IMR-90 (cell line): ENCODE measurements at regions not wholly inside any gene's neighbourhood (a gene's known extent, or its start where the extent isn't known, plus 50 kb on each side); places are given as distances from the start of the nearest gene placed in this dataset.

Source experiments
- ATAC-seq: fragments of 200-7000 bp; cut with Tn5 transposase; 2 replicates; pipeline ENCODE4 v1.9.1; 2020; ENCODE audit warnings: low read depth, mild to moderate bottlenecking, moderate library complexity
- BruUV-seq: library from RNA; stranded (reverse); fragments of 400-500 nt; replicated peaks from 2 replicates; lab custom pipeline; 2021; lab: Mats Ljungman, UMichigan
- CTCF ChIA-PET: fragments of 300-600 bp; formaldehyde crosslinking; extraction: SDS; loops from one replicate; lab custom pipeline; 2021; ENCODE audit warnings: antibody characterized with exemption; lab: Yijun Ruan, JAX
- POLR2A ChIA-PET: fragments of 300-600 bp; sonication (Branson Sonifier 250); formaldehyde crosslinking; loops from one replicate; lab custom pipeline; 2022; ENCODE audit warnings: antibody characterized with exemption; ENCODE audit not compliant: unreplicated experiment; lab: Charles Lee
- DNase-seq: peaks from one replicate; pipeline ENCODE4 v3.0.0; 2013
- H2AFZ ChIP-seq: replicated peaks from 2 replicates; pipeline ENCODE3; 2013; ENCODE audit warnings: low read length, mild to moderate bottlenecking; ENCODE audit not compliant: poor library complexity
- H2AK5ac ChIP-seq: 2 replicates; pipeline ENCODE4 v1.6.1; 2013; ENCODE audit warnings: low read depth, low read length, inconsistent platforms
- H2AK9ac ChIP-seq: replicated peaks from 2 replicates; pipeline ENCODE3; 2013; ENCODE audit warnings: mild to moderate bottlenecking, low read depth, low read length, moderate library complexity; ENCODE audit not compliant: poor library complexity
- H2BK120ac ChIP-seq: 2 replicates; pipeline ENCODE4 v1.6.1; 2013; ENCODE audit warnings: low read depth, low read length, inconsistent platforms
- H2BK15ac ChIP-seq: 3 replicates; pipeline ENCODE4 v1.6.1; 2013; ENCODE audit warnings: low read depth, low read length, inconsistent platforms
- H2BK20ac ChIP-seq: 2 replicates; pipeline ENCODE4 v1.6.1; 2013; ENCODE audit warnings: low read depth, mild to moderate bottlenecking, inconsistent platforms, low read length, moderate library complexity
- H2BK5ac ChIP-seq: 2 replicates; pipeline ENCODE4 v1.6.1; 2013; ENCODE audit warnings: mild to moderate bottlenecking, low read depth, low read length, inconsistent platforms; ENCODE audit not compliant: poor library complexity, severe bottlenecking
- H3K14ac ChIP-seq: replicated peaks from 2 replicates; pipeline ENCODE4 v1.6.1; 2013; ENCODE audit warnings: low read depth, low read length, inconsistent platforms
- H3K18ac ChIP-seq: 2 replicates; pipeline ENCODE4 v1.6.1; 2013; ENCODE audit warnings: low read depth, low read length, control low read depth
- H3K23ac ChIP-seq: 2 replicates; pipeline ENCODE4 v1.6.1; 2013; ENCODE audit warnings: low read depth, low read length, inconsistent platforms
- H3K27ac ChIP-seq: 2 replicates; pipeline ENCODE4 v1.5.1; 2013; ENCODE audit warnings: mild to moderate bottlenecking, control low read depth, low read length; ENCODE audit not compliant: insufficient read depth
- H3K27me3 ChIP-seq: 2 replicates; pipeline ENCODE4 v1.6.1; 2013; ENCODE audit warnings: low read length; ENCODE audit not compliant: control insufficient read depth, insufficient read depth
- H3K36me3 ChIP-seq: 2 replicates; pipeline ENCODE4 v1.6.1; 2013; ENCODE audit warnings: low read length, mixed read lengths; ENCODE audit not compliant: control insufficient read depth, insufficient read depth
- H3K4ac ChIP-seq: 2 replicates; pipeline ENCODE4 v1.6.1; 2013; ENCODE audit warnings: low read depth, low read length, inconsistent platforms
- H3K4me1 ChIP-seq: 2 replicates; pipeline ENCODE4 v1.6.1; 2013; ENCODE audit warnings: low read length, mixed read lengths; ENCODE audit not compliant: control insufficient read depth, insufficient read depth
- H3K4me2 ChIP-seq: 2 replicates; pipeline ENCODE4 v1.6.1; 2013; ENCODE audit warnings: low read depth, mild to moderate bottlenecking, control low read depth, low read length, moderate library complexity
- H3K4me3 ChIP-seq: 2 replicates; pipeline ENCODE4 v1.5.1; 2013; ENCODE audit warnings: low read depth, mild to moderate bottlenecking, control low read depth, low read length, moderate library complexity; ENCODE audit not compliant: insufficient read depth
- H3K56ac ChIP-seq: 2 replicates; pipeline ENCODE4 v1.6.1; 2013; ENCODE audit warnings: low read length, inconsistent platforms; ENCODE audit not compliant: insufficient read depth; ENCODE audit errors: extremely low read depth
- H3K79me1 ChIP-seq, 2 experiments: 2 replicates each; pipeline ENCODE4 v1.6.1; 2013; ENCODE audit warnings: low read length in 2 of 2, inconsistent platforms in 1 of 2, low read depth in 1 of 2
- H3K9ac ChIP-seq: 2 replicates; pipeline ENCODE4 v1.6.1; 2013; ENCODE audit warnings: low read depth, low read length, control low read depth
- H3K9me1 ChIP-seq: 2 replicates; pipeline ENCODE4 v1.6.1; 2013; ENCODE audit warnings: low read length, inconsistent platforms; ENCODE audit not compliant: insufficient read depth
- H3K9me3 ChIP-seq: 2 replicates; pipeline ENCODE4 v1.6.1; 2013; ENCODE audit warnings: low read length; ENCODE audit not compliant: control insufficient read depth, insufficient read depth
- H4K20me1 ChIP-seq: 2 replicates; pipeline ENCODE4 v1.6.1; 2013; ENCODE audit warnings: low read length, inconsistent platforms; ENCODE audit not compliant: insufficient read depth
- H4K5ac ChIP-seq: 2 replicates; pipeline ENCODE4 v1.6.1; 2013; ENCODE audit warnings: mild to moderate bottlenecking, low read depth, low read length, control low read depth
- H4K8ac ChIP-seq, 2 experiments: 2 replicates each; pipeline ENCODE4 v1.6.1; 2013; ENCODE audit warnings: low read depth in 2 of 2, low read length in 2 of 2, control low read depth in 1 of 2, inconsistent platforms in 1 of 2
- H4K91ac ChIP-seq: 2 replicates; pipeline ENCODE4 v1.6.1; 2013; ENCODE audit warnings: low read depth, low read length, inconsistent platforms; ENCODE audit not compliant: insufficient read depth
- BHLHE40 ChIP-seq: fragments of 150-350 bp; IDR thresholded peaks from 2 replicates; pipeline ENCODE4 v1.6.1; 2016; ENCODE audit warnings: mild to moderate bottlenecking, low read depth, low read length
- CEBPB ChIP-seq: IDR thresholded peaks from 2 replicates; pipeline ENCODE4 v1.6.1; 2012; ENCODE audit warnings: low read depth, low read length, improper control_type of control experiment
- CHD1 ChIP-seq: IDR thresholded peaks from 2 replicates; pipeline ENCODE4 v1.6.1; 2012; ENCODE audit warnings: low read depth, low read length, improper control_type of control experiment
- FOS ChIP-seq: fragments of 150-350 bp; IDR thresholded peaks from 2 replicates; pipeline ENCODE4 v1.6.1; 2016; ENCODE audit warnings: low read depth, low read length
- NFE2L2 ChIP-seq: fragments of 150-350 bp; IDR thresholded peaks from 2 replicates; pipeline ENCODE4 v1.6.1; 2016; ENCODE audit warnings: low read depth, mild to moderate bottlenecking, low read length
- POLR2A ChIP-seq: IDR thresholded peaks from 2 replicates; pipeline ENCODE4 v1.6.1; 2012; ENCODE audit warnings: mild to moderate bottlenecking, low read depth, low read length
- RAD21 ChIP-seq: IDR thresholded peaks from 2 replicates; pipeline ENCODE4 v1.6.1; 2012; ENCODE audit warnings: low read length, improper control_type of control experiment
- RCOR1 ChIP-seq: IDR thresholded peaks from 2 replicates; pipeline ENCODE4 v1.6.1; 2012; ENCODE audit warnings: mild to moderate bottlenecking, low read length, improper control_type of control experiment; ENCODE audit not compliant: insufficient replicate concordance
- RFX5 ChIP-seq: IDR thresholded peaks from 2 replicates; pipeline ENCODE4 v1.8.0; 2012; ENCODE audit warnings: low read depth, mild to moderate bottlenecking, low read length, moderate library complexity
- WGBS, 2 experiments: methylation state at CpG; one replicate each; pipeline versions ENCODE4 v1.1.5 to v1.1.7; 2013; ENCODE audit warnings: missing lambda C conversion rate in 2 of 2; ENCODE audit not compliant: insufficient read length in 1 of 2; ENCODE audit errors: extremely low coverage in 2 of 2; 5-methylcytosine and 5-hydroxymethylcytosine counted together
- dilution Hi-C: fragments of 300-500 bp; cut with HindIII; formaldehyde crosslinking; loops from one replicate; pipeline ENCODE4 v1.14.3; 2018; ENCODE audit warnings: low sequenced_read_pairs; ENCODE audit not compliant: unreplicated experiment
- in situ Hi-C: fragments of 300-500 bp; cut with MboI; formaldehyde crosslinking; loops from 3 replicates; pipeline ENCODE4 v1.14.3; 2019; ENCODE audit warnings: low sequenced_read_pairs, inconsistent platforms, mixed read lengths
- intact Hi-C: fragments of 100-400 bp; cut with micrococcal nuclease; formaldehyde crosslinking; loops from 2 replicates; pipeline ENCODE4 v1.10.0; 2022
- TF ChIP-seq, protein P1 (sequence below): fragments of 150-350 bp; IDR thresholded peaks from 2 replicates; pipeline ENCODE4 v1.6.1; 2016; ENCODE audit warnings: low read depth, mild to moderate bottlenecking, low read length, moderate library complexity, borderline replicate concordance
- TF ChIP-seq, protein P2 (sequence below): conservative IDR thresholded peaks from 2 replicates; pipeline ENCODE4 v1.5.1; 2012; ENCODE audit warnings: mild to moderate bottlenecking, low read depth, low read length, improper control_type of control experiment

DNA sequence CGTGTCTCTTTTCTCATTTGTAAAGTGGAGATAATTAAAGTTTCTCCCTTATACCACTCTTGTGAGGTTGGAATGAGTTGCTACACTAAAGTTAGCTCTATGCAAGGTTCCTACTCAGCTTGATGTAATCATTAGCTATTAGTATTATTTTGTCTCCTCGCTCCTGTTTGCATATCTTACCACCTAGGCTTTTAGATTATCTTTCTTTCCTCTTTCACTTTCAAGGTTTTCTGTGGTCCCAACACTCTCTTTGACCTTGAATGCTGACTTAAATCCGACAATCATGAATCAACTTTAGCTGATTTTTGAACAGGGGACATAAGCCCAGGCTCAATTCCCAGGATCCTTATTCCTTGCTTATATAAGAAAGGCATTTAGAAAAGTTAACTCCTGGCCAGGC is 769.7 kb upstream of the GRM7 start:
- intact Hi-C loops, result no loop called here
- no peak overlapping the region for H2BK120ac ChIP-seq
- no peak overlapping the region for H4K91ac ChIP-seq
- CTCF ChIA-PET, result no interaction called here
- H3K27me3 ChIP-seq, result no peaks in the 10 kb centered on the region
- no peaks in the 10 kb centered on the region for H3K36me3 ChIP-seq
- no peak overlapping the region for H4K8ac ChIP-seq
- H3K4me1 ChIP-seq, result no peaks in the 10 kb centered on the region
- H3K27ac ChIP-seq, result no peak overlapping the region
- H3K23ac ChIP-seq, result no peak overlapping the region
- no peaks in the 10 kb centered on the region for H3K79me1 ChIP-seq
- H3K18ac ChIP-seq, result no peak overlapping the region
- no peaks in the 10 kb centered on the region for H3K9me1 ChIP-seq
- TF ChIP-seq NFE2L2 (no peak), RFX5 (no peak), RAD21 (no peak), FOS (no peak), RCOR1 (no peak), POLR2A (no peak), CHD1 (no peak), BHLHE40 (no peak), CEBPB (no peak)
- TF ChIP-seq, protein P1, sequence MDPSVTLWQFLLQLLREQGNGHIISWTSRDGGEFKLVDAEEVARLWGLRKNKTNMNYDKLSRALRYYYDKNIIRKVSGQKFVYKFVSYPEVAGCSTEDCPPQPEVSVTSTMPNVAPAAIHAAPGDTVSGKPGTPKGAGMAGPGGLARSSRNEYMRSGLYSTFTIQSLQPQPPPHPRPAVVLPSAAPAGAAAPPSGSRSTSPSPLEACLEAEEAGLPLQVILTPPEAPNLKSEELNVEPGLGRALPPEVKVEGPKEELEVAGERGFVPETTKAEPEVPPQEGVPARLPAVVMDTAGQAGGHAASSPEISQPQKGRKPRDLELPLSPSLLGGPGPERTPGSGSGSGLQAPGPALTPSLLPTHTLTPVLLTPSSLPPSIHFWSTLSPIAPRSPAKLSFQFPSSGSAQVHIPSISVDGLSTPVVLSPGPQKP, result no peak
- TF ChIP-seq, protein P2, sequence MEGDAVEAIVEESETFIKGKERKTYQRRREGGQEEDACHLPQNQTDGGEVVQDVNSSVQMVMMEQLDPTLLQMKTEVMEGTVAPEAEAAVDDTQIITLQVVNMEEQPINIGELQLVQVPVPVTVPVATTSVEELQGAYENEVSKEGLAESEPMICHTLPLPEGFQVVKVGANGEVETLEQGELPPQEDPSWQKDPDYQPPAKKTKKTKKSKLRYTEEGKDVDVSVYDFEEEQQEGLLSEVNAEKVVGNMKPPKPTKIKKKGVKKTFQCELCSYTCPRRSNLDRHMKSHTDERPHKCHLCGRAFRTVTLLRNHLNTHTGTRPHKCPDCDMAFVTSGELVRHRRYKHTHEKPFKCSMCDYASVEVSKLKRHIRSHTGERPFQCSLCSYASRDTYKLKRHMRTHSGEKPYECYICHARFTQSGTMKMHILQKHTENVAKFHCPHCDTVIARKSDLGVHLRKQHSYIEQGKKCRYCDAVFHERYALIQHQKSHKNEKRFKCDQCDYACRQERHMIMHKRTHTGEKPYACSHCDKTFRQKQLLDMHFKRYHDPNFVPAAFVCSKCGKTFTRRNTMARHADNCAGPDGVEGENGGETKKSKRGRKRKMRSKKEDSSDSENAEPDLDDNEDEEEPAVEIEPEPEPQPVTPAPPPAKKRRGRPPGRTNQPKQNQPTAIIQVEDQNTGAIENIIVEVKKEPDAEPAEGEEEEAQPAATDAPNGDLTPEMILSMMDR, result no peak
- no peak overlapping the region for H3K4ac ChIP-seq
- H3K9ac ChIP-seq, result no peak overlapping the region
- no peak for DNase-seq
- BruUV-seq, result no TSS peak
- peaks cover 6% of the 10 kb centered on the region; the same call in 1 of the 2 replicates for H3K9me3 ChIP-seq
- no peak overlapping the region for H3K14ac ChIP-seq
- H2BK20ac ChIP-seq, result no peak overlapping the region
- H3K4me3 ChIP-seq, result no peak overlapping the region
- dilution Hi-C loops, result no loop called here
- no peak overlapping the region for H2AFZ ChIP-seq
- H2AK9ac ChIP-seq, result no peak overlapping the region
- no peak overlapping the region for H2AK5ac ChIP-seq
- H4K5ac ChIP-seq, result no peak overlapping the region
- no peak overlapping the region for H2BK5ac ChIP-seq
- ATAC-seq, result no peak
- H2BK15ac ChIP-seq, result no peak overlapping the region
- POLR2A ChIA-PET, result no interaction called here
- no CpG with 5 or more reads among the region's 3 CpGs for WGBS, 2 experiments
- no peaks in the 10 kb centered on the region for H4K20me1 ChIP-seq
- H3K56ac ChIP-seq, result no peak overlapping the region
- H3K4me2 ChIP-seq, result no peak overlapping the region
- in situ Hi-C loops, result no loop called here
